ENCODE measurements at regions not wholly inside any gene's neighbourhood (a gene's known extent, or its start where the extent isn't known, plus 50 kb on each side); places are given as distances from the start of the nearest gene placed in this dataset.
"Not testable (repeated sequence)": the region's sequence is repeated elsewhere in the genome, so short reads cannot be mapped to it uniquely, and the experiment has no call there.

DNA sequence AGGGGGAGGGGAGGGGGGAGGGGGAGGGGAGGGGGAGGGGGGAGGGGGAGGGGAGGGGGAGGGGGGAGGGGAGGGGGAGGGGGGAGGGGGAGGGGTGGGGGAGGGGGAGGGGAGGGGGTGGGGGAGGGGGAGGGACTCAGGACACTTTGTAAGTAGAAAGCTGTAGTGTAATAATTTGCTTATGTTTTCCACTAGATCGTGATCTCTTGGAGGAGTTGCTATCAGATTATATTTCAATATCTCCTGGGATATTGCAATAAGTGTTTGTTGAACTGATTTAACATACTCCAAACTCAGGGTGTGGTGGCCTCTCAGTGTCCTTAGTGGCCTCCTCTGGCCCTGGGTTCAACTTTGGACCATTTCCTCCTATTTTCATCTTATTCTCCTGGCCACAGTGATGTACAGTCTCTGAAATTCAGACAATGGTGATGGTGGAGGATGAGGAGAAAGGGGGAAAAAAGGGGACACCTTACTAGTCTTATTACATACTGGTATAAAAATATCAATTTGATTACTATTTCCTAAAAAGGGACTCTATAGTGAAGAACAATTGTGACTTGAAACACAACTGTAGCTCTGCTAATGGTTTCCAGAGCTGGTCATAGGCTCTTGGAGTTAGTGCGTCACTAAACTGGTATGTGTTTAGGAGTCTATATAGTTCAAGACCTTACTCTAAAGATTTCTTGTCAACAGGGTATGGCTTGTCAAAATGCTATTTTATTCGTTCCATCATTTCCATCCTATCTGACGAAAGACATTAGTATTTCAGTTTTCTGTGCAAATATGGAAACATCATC, 89.6 kb downstream of the DDX1 start:
- DNase-seq (ENCODE audit: low read depth) = no peak

- no peak for DNase-seq (ENCODE audit: low read depth)
Measured at GRCh38 chr2:15682354-15682753, 90.7 kb downstream of the DDX1 start.

GRCh38 chr2:15684161-15685039, 92.7 kb downstream of the DDX1 start:
- no peak for DNase-seq (ENCODE audit: low read depth)

GRCh38 chr2:15685143-15685542, 93.5 kb downstream of the DDX1 start:
- no peak for DNase-seq (ENCODE audit: low read depth)

DNA sequence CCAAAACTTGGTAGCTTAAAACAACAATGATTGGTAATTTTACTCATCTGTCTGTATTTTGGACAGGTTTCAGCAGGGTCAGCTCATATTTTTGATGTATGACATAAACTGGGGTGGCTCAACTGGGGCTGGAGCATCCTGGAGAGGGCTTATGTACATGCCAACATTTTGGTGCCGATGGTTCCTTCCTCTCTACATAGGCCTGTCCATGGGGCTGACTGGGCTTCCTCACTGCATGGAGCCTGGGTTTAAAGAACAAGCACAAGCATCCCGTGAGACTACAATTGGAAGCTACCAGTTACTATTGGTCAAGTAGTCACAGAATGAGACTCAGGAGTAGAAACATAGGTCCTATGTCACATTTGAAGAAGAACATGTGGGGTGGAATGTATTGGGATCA, 95.0 kb downstream of the DDX1 start:
- no peak for DNase-seq (ENCODE audit: low read depth)

GRCh38 chr2:15687243-15687642, 95.6 kb downstream of the DDX1 start:
- no peak for DNase-seq (ENCODE audit: low read depth)

DNA sequence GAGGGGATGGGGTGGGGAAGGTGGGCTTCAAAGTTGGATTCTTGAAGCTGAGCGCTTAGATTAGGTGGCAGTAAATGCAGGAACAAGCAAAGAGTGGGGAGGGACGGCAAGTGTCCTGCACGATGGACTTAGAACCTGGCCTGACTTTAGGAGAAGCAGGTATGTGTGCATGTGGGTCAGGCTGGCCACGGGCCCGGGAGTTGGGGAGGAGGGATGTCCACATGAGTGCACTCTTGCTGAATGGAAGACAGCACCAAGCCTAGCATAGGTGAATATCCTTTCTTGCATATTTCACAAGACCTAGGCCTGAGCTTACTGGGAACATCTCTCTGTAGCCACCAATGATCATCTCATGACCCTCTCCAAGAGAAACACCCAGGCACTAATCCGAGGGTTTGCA, 96.1 kb downstream of the DDX1 start:
- DNase-seq (ENCODE audit: low read depth) = no peak

GRCh38 chr2:15688924-15689568, 97.4 kb downstream of the DDX1 start:
- no peak for DNase-seq (ENCODE audit: low read depth)

- DNase-seq (ENCODE audit: low read depth) = no peak
Measured at GRCh38 chr2:15689654-15690053, 98.0 kb downstream of the DDX1 start.

DNA sequence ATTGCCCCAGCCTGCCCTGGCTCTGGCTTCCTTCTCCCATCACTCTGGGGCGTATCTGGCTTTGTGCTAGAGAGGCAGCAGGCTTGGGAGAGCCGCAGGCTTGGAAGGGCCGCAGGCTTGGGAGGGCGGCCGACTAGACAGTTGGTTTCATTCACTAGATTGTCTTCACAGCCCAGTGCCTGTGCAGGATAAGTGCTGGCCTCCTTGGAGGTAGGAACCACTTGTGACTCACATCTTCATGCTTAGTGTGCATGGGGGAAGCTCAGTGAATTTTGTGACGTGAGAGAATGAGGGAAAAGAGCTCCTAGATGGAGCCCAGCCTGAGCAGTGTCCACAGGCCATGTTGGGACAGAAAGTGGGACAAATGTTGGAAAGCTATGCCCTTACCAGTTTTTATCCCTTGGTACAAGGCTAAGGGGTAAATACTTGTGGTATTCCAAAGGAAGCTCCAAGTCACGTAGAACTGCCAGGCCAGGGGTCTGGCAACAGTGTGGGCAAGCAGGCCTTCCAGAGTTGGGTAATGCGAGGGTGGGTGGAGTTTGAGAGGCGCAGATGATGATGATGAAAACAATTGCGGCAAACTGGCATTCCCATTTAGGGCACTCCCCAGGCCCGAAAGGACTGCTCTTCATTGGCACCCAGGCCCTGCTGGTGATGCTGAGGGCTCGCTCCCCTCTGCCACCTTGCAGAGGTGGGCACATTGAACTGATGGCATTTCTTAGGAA, 100.1 kb downstream of the DDX1 start:
- DNase-seq (ENCODE audit: low read depth) = no peak

DNA sequence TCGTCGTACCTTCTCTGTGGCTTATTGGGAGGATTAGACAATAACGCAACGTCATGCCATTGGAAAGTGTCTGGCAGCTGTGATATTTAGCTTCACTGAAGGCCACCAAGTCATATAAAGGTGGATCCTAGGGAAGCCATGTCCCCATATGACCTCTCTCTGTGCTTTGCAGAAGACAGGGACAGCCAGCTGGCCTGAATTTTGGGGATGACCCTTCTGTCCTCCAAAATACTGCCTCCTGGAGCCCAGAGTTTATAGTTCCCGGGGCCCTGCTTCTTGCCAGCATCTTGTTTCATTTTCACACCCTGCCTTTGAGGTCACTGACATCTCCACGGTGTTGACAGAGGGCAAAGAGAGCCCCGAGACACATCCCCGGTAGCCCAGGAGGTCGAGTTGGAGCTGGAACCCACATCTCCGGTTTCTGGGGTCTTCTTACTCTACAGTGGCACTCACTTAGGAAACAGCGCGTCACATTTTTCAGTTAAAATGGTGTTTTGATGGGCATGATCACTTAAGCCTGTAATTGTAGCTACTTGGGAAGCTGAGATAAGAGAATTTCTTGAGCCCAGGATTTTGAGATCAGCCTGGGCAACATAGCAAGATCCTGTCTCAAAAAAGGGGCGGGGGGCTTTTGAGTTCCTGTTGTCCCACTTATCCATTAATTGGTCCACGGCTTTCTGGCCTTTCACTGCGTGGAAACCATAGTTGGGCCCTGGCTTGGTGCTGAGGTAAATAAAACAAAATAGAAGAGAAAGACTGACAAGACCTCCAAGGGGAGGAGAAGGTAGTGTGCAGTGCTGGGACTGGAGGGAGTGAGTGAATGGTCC, 101.1 kb downstream of the DDX1 start:
- DNase-seq (ENCODE audit: low read depth) = no peak

DNA sequence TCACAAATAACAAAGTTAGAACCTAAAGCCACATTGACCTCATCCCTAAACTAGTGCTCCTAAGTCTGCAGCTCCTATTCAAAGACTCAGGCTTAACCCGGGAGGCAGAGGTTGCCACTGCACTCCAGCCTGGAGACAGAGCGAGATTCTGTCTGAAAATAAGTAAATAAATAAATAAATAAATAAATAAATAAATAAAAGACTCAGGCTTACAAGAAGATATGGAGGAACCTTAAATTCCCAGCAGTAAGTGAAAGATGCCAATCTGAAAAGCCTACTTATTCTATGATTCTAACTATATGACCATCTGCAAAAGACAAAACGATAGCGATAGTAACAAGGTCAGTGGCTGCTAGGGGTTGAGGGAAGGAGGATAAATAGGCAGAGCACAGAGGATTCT, 101.7 kb downstream of the DDX1 start:
- no peak for DNase-seq (ENCODE audit: low read depth)

DNA sequence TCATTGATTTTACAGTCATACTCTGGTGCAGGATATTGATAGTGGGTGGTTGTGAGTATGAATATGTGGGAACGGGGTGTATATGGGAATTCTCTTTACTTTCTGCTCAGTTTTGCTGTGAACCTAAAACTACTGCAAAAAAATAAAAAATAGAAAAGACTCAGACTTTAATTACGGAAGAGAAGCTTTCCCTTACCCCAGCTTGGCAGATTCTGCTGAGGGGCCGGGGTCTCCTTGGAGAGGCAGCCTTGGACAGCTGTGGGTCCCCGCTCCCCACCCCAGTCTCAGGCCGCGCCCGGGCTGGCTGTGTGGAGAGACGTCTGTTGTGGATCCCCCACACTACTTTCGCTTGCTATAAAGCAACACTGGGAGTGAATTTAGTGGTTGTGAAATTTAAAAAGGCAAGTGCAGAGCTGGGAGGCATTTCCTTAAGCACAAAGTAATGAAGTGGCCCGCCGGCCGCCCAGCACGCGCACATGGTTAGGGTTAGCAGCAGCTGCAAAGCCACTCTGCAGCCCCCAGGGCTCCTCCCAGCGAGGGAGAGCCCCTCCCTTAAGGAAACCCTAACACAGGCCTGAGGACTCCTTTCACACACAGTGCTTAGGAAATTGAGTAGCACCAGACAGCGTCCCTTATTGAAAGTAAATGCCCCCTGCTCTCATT, 102.4 kb downstream of the DDX1 start:
- no peak for DNase-seq (ENCODE audit: low read depth)

DNA sequence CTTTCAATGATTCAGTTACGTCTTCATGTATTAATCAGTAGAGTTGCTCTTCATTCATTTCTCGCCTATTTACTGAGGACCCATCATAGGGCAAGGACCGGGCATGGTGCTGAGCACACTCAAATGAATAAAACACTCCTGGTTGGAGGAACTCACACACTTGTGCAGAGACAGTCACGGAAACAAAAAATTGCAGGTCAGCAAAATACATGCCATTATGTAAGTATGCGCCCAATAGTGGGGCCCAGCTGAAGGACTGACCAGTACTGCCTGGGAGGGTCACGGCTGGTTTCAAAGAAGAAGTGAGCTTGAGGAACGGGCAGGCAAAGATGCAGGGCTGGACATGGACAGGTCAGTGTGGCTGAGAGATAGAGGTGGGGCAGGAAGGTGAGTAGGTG, 102.9 kb downstream of the DDX1 start:
- no peak for DNase-seq (ENCODE audit: low read depth)

DNA sequence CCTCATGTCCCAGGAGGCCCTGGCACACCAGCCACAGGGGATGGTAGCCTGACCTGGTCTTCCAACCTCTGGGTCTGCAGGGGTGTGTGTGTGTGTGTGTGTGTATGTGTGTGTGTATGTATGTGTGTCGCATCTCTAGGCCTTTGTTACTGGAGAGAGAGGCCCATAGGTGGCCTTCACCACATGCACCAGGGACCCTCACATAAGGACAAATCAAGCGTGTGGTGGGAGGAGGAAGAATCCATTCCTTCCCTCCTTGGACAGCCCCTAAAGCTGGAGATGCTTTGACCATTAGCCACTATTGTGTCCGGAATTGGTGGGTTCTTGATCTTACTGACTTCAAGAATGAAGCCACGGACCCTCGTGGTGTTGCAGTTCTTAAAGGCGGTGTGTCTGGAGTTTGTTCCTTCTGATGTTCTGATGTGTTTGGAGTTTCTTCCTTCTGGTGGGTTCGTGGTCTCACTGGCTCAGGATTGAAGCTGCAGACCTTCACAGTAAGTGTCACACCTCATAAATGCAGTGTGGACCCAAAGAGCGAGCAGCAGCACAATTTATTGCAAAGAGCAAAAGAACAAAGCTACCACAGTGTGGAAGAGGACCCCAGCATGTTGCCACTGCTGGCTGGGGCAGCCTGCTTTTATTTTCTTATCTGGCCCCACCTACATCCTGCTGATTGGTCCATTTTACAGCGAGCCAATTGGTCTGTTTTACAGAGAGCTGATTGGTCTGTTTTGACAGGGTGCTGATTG, 104.1 kb downstream of the DDX1 start:
- DNase-seq (ENCODE audit: low read depth) = no peak

DNA sequence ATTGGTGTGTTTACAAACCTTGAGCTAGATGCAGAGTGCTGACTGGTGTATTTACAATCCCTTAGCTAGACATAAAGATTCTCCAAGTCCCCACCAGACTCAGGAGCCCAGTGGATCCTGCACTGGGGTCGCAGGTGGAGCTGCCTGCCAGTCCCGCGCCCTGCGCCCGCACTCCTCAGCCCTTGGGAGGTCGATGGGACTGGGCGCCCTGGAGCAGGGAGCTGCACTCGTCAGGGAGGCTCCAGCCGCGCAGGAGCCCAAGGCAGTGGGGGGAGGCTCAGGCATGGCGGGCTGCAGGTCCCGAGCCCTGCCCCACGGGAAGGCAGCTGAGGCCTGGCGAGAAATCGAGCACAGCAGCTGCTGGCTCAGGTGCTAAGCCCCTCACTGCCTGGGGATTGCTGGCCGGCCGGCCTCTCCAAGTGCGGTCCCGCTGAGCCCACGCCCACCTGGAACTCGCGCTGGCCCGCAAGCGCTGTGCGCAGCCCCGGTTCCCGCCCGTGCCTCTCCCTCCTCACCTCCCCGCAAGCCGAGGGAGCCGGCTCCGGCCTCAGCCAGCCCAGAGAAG, 105.0 kb downstream of the DDX1 start:
- DNase-seq (ENCODE audit: low read depth) = not testable (repeated sequence)

DNA sequence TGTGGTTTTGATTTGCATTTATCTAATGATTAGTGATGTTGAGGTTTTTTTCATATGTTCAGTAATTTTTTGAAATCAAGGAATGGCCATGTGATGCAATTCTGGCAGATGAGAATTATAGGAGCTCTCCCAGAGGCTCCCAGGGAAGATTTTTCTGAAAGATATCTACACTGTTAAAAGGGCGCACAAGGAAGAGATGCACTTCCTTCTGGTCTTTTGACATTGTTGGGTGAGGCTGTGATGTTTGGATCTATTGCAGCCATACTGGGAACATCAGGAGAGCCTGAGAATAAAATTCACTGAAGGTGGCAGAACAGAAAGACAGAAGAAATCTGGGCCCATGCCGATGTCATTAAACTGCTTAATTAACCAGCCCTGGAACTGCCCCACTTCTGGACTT, 108.5 kb downstream of the DDX1 start:
- DNase-seq (ENCODE audit: low read depth) = no peak

GRCh38 chr2:15700599-15701340, 109.1 kb downstream of the DDX1 start:
- no peak for DNase-seq (ENCODE audit: low read depth)

- no peak for DNase-seq (ENCODE audit: low read depth)
Measured at GRCh38 chr2:15701341-15701907, 109.8 kb downstream of the DDX1 start.

Measured in fibroblast of the conjunctiva (primary cell).